ENCODE measurements at regions not wholly inside any gene's neighbourhood (a gene's known extent, or its start where the extent isn't known, plus 50 kb on each side); places are given as distances from the start of the nearest gene placed in this dataset.

GRCh38 chr10:3235996-3236510, 63.5 kb upstream of the PITRM1 start:
- Histone ChIP-seq H3K36me3 (ENCODE audit: low read depth, missing control alignments) (no peaks in the 10 kb centered on the region), H3K27me3 (no peaks in the 10 kb centered on the region), H3K4me1 (no peaks in the 10 kb centered on the region), H3K27ac (no peak overlapping the region), H3K9me3 (no peaks in the 10 kb centered on the region), H3K4me3 (no peak overlapping the region)
- TF ChIP-seq CTCF (IDR thresholded peaks at IDR 0.05) (no peak), POLR2A (IDR thresholded peaks at IDR 0.05) (no peak)
- DNase-seq = no peak
- intact Hi-C loops (cut with DNase I; ENCODE audit: low total_unique reads) = no loop called here
- 92 to 93% methylated on average over 15 of the region's 15 CpGs for WGBS, 2 donors

- intact Hi-C loops (cut with DNase I; ENCODE audit: low total_unique reads) = no loop called here
Measured at GRCh38 chr10:3235395-3235794, 62.8 kb upstream of the PITRM1 start.

GRCh38 chr10:3233486-3233990, 61.0 kb upstream of the PITRM1 start:
- no peak for DNase-seq
- no peaks in the 10 kb centered on the region for H3K36me3 ChIP-seq (ENCODE audit: low read depth, missing control alignments)
- no peaks in the 10 kb centered on the region for H3K4me1 ChIP-seq
- intact Hi-C loops (cut with DNase I; ENCODE audit: low total_unique reads) = no loop called here
- TF ChIP-seq POLR2A (IDR thresholded peaks at IDR 0.05) = no peak
- TF ChIP-seq CTCF (IDR thresholded peaks at IDR 0.05) = no peak
- H3K4me3 ChIP-seq = no peak overlapping the region
- no peaks in the 10 kb centered on the region for H3K9me3 ChIP-seq
- 86 to 90% methylated on average over 5 of the region's 5 CpGs for WGBS, 2 donors
- no peaks in the 10 kb centered on the region for H3K27me3 ChIP-seq
- no peak overlapping the region for H3K27ac ChIP-seq

More at GRCh38 chr10:3235395-3235794, 62.8 kb upstream of the PITRM1 start:
- 93% methylated on average over 10 of the region's 10 CpGs for WGBS, 2 donors
- no peaks in the 10 kb centered on the region for H3K9me3 ChIP-seq
- H3K4me3 ChIP-seq = no peak overlapping the region
- no peaks in the 10 kb centered on the region for H3K36me3 ChIP-seq (ENCODE audit: low read depth, missing control alignments)
- H3K27me3 ChIP-seq = no peaks in the 10 kb centered on the region
- H3K27ac ChIP-seq = no peak overlapping the region
- no peak for TF ChIP-seq POLR2A (IDR thresholded peaks at IDR 0.05)
- TF ChIP-seq CTCF (IDR thresholded peaks at IDR 0.05) = no peak
- H3K4me1 ChIP-seq = no peaks in the 10 kb centered on the region
- no peak for DNase-seq

- intact Hi-C loops (cut with DNase I; ENCODE audit: low total_unique reads) = no loop called here
- TF ChIP-seq POLR2A (IDR thresholded peaks at IDR 0.05) (no peak), CTCF (IDR thresholded peaks at IDR 0.05) (no peak)
- Histone ChIP-seq H3K4me3 (no peak overlapping the region), H3K9me3 (no peaks in the 10 kb centered on the region), H3K36me3 (ENCODE audit: low read depth, missing control alignments) (no peaks in the 10 kb centered on the region), H3K4me1 (no peaks in the 10 kb centered on the region), H3K27ac (no peak overlapping the region), H3K27me3 (no peaks in the 10 kb centered on the region)
- whole genome bisulfite sequencing, 2 donors = 88 to 92% methylated on average over 12 of the region's 12 CpGs
- DNase-seq = no peak
Measured at GRCh38 chr10:3231951-3232730, 59.6 kb upstream of the PITRM1 start.
